ENCODE measurements at regions not wholly inside any gene's neighbourhood (a gene's known extent, or its start where the extent isn't known, plus 50 kb on each side); places are given as distances from the start of the nearest gene placed in this dataset.

DNA sequence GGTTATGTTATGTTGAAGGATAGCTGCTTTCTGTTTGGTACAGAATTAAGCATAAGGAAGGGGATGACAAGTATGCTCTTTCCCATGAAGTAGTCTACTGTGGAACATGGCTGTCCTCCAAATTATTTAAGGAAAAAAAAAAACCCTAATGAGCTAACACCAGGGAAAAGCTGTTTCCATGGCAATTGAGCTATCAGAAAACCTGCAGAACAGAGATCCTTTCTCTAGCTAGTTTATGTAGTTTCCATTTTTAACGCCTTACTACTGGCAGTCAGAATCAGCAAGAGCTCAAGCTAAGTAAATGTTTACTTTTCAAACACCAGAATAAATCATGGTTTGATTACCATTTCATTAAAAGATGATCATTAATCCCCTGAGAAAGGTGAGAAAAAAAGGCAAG, 287.4 kb upstream of the TARS1 start:
- 32% methylated on average over 1 of the region's 1 CpG for WGBS

GRCh38 chr5:33153831-33154230, 286.9 kb upstream of the TARS1 start:
- intact Hi-C loops (cut with DNase I) = no loop called here
- H3K4me3 ChIP-seq = no peak overlapping the region
- no peaks in the 10 kb centered on the region for H3K4me1 ChIP-seq (replicated peaks)
- no peak for TF ChIP-seq POLR2AphosphoS5 (IDR thresholded peaks at IDR 0.05)
- no peak for TF ChIP-seq POLR2A (IDR thresholded peaks at IDR 0.05)
- TF ChIP-seq, protein P1, sequence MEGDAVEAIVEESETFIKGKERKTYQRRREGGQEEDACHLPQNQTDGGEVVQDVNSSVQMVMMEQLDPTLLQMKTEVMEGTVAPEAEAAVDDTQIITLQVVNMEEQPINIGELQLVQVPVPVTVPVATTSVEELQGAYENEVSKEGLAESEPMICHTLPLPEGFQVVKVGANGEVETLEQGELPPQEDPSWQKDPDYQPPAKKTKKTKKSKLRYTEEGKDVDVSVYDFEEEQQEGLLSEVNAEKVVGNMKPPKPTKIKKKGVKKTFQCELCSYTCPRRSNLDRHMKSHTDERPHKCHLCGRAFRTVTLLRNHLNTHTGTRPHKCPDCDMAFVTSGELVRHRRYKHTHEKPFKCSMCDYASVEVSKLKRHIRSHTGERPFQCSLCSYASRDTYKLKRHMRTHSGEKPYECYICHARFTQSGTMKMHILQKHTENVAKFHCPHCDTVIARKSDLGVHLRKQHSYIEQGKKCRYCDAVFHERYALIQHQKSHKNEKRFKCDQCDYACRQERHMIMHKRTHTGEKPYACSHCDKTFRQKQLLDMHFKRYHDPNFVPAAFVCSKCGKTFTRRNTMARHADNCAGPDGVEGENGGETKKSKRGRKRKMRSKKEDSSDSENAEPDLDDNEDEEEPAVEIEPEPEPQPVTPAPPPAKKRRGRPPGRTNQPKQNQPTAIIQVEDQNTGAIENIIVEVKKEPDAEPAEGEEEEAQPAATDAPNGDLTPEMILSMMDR (IDR thresholded peaks at IDR 0.05) = no peak
- 79% methylated on average over 1 of the region's 1 CpG for WGBS
- no peaks in the 10 kb centered on the region for H3K9me3 ChIP-seq
- H3K27me3 ChIP-seq (replicated peaks; ENCODE audit: insufficient read depth) = no peaks in the 10 kb centered on the region
- DNase-seq (ENCODE audit: low spot score) = no peak
- no peak overlapping the region for H3K27ac ChIP-seq
- H3K36me3 ChIP-seq = no peaks in the 10 kb centered on the region

More for the DNA sequence above, 287.4 kb upstream of the TARS1 start:
- intact Hi-C loops (cut with DNase I) = no loop called here
- Histone ChIP-seq H3K4me3 (no peak overlapping the region), H3K27me3 (replicated peaks; ENCODE audit: insufficient read depth) (no peaks in the 10 kb centered on the region), H3K4me1 (replicated peaks) (no peaks in the 10 kb centered on the region), H3K27ac (no peak overlapping the region), H3K36me3 (no peaks in the 10 kb centered on the region), H3K9me3 (no peaks in the 10 kb centered on the region)
- no peak for DNase-seq (ENCODE audit: low spot score)
- TF ChIP-seq, protein P1 (IDR thresholded peaks at IDR 0.05) = no peak
- TF ChIP-seq POLR2A (IDR thresholded peaks at IDR 0.05) (no peak), POLR2AphosphoS5 (IDR thresholded peaks at IDR 0.05) (no peak)

GRCh38 chr5:33160871-33161270, 279.9 kb upstream of the TARS1 start:
- H3K36me3 ChIP-seq = no peaks in the 10 kb centered on the region
- intact Hi-C loops (cut with DNase I) = no loop called here
- TF ChIP-seq, protein P1 (IDR thresholded peaks at IDR 0.05) = no peak
- no peak for TF ChIP-seq POLR2A (IDR thresholded peaks at IDR 0.05)
- TF ChIP-seq POLR2AphosphoS5 (IDR thresholded peaks at IDR 0.05) = no peak
- DNase-seq (ENCODE audit: low spot score) = no peak
- no peaks in the 10 kb centered on the region for H3K9me3 ChIP-seq
- H3K27me3 ChIP-seq (replicated peaks; ENCODE audit: insufficient read depth) = no peaks in the 10 kb centered on the region
- H3K4me1 ChIP-seq (replicated peaks) = no peaks in the 10 kb centered on the region
- H3K4me3 ChIP-seq = no peak overlapping the region
- no peak overlapping the region for H3K27ac ChIP-seq
- WGBS = 42% methylated on average over 2 of the region's 2 CpGs

- H3K9me3 ChIP-seq = no peaks in the 10 kb centered on the region
- DNase-seq (ENCODE audit: low spot score) = no peak
- TF ChIP-seq, protein P1 (IDR thresholded peaks at IDR 0.05) = no peak
- TF ChIP-seq POLR2A (IDR thresholded peaks at IDR 0.05) (no peak), POLR2AphosphoS5 (IDR thresholded peaks at IDR 0.05) (no peak)
- H3K27ac ChIP-seq = no peak overlapping the region
- H3K4me1 ChIP-seq (replicated peaks) = no peaks in the 10 kb centered on the region
- intact Hi-C loops (cut with DNase I) = no loop called here
- H3K36me3 ChIP-seq = no peaks in the 10 kb centered on the region
- no peak overlapping the region for H3K4me3 ChIP-seq
- WGBS = 56% methylated on average over 3 of the region's 3 CpGs
- no peaks in the 10 kb centered on the region for H3K27me3 ChIP-seq (replicated peaks; ENCODE audit: insufficient read depth)
Measured at GRCh38 chr5:33161421-33161820, 279.3 kb upstream of the TARS1 start.

- Histone ChIP-seq H3K4me1 (replicated peaks) (no peaks in the 10 kb centered on the region), H3K27me3 (replicated peaks; ENCODE audit: insufficient read depth) (no peaks in the 10 kb centered on the region), H3K36me3 (no peaks in the 10 kb centered on the region), H3K4me3 (no peak overlapping the region), H3K27ac (no peak overlapping the region), H3K9me3 (no peaks in the 10 kb centered on the region)
- TF ChIP-seq POLR2AphosphoS5 (IDR thresholded peaks at IDR 0.05) (no peak), POLR2A (IDR thresholded peaks at IDR 0.05) (no peak)
- TF ChIP-seq, protein P1 (IDR thresholded peaks at IDR 0.05) = no peak
- intact Hi-C loops (cut with DNase I) = no loop called here
- no peak for DNase-seq (ENCODE audit: low spot score)
- WGBS = 95% methylated on average over 18 of the region's 18 CpGs
Measured at GRCh38 chr5:33162057-33162456, 278.7 kb upstream of the TARS1 start.
